ENCODE measurements at regions not wholly inside any gene's neighbourhood (a gene's known extent, or its start where the extent isn't known, plus 50 kb on each side); places are given as distances from the start of the nearest gene placed in this dataset.

- H3K27me3 Mint-ChIP-seq: no peaks in the 10 kb centered on the region
- peaks cover 0 to 4% of the 10 kb centered on the region in 2 donors for H3K9me3 Mint-ChIP-seq
- DNase-seq (no peak), ATAC-seq (no peak)
- H3K4me3 Mint-ChIP-seq: no peak overlapping the region
- H3K27ac Mint-ChIP-seq: no peak overlapping the region
- H3K4me1 Mint-ChIP-seq: no peaks in the 10 kb centered on the region
Observed at GRCh38 chr15:25541228-25541627, 102.4 kb upstream of the UBE3A start.

DNA sequence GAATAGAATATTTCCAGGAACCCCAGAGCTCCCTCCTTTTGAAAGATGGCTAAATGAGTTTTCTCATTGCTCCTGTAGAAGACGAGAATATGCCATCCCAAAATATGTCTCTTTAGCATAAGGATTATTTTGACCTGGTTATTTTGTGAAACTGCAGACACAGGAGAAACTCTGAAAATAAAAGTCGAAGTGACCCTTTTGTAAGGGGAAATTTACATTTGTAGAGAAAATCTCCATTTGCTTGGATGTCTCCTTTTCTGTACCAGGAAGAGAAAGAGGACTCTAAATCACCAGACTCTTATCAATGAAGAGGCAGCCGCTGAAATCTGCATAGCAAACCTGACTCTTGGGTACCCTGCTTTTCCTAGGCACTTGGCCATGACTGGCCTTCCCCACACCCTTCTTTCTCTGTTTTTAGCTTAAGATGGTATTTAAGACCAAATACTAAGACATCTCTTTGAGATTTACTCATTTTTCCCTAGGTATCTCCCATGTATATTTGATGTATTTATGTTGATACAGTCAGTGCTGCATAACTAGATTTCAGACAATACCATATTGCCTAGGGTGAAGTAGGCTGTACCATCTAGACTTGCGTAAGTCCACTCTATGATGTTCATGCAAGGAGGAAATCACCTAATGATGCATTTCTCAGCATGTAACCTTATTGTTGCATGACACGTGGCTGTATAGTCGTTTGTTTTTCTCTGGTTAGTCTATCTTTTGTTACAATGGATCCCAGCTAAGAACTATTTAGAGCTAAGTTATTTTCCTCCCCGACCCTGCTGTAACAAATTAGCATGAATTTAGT is 98.2 kb upstream of the UBE3A start:
- Mint-ChIP-seq H3K27ac (no peak overlapping the region), H3K4me3 (no peak overlapping the region), H3K4me1 (no peaks in the 10 kb centered on the region), H3K9me3 (peaks cover 0 to 4% of the 10 kb centered on the region in 2 donors), H3K27me3 (no peaks in the 10 kb centered on the region)
- DNase-seq: no peak
- no peak for ATAC-seq

DNA sequence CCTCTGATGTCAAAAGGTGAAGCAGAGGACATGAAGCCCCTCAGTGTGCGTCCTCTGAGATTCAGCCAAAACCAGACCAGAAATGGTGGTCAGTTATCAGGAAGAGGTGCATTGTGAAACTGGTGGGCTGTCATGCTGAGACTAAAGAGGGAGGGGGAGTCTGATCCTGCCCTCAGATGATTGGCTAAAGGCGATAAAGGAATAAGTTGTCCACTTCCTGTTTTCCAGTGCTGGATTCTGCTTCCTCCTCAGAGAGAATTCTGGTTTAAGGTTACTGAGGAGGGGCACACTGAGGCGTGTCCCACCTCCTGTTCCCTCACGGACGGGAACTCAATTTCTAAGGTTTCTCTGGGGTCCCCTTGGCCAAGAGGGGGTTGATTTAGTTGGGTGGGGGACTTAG is 97.0 kb upstream of the UBE3A start:
- DNase-seq (no peak), ATAC-seq (no peak)
- Mint-ChIP-seq H3K4me3 (no peak overlapping the region), H3K27ac (no peak overlapping the region), H3K9me3 (peaks cover 0 to 4% of the 10 kb centered on the region in 2 donors), H3K4me1 (no peaks in the 10 kb centered on the region), H3K27me3 (no peaks in the 10 kb centered on the region)

GRCh38 chr15:25534293-25534692 is 95.5 kb upstream of the UBE3A start:
- peaks cover 0 to under 1% of the 10 kb centered on the region in 2 donors for H3K9me3 Mint-ChIP-seq
- H3K27ac Mint-ChIP-seq: no peak overlapping the region
- no peak overlapping the region for H3K4me3 Mint-ChIP-seq
- no peaks in the 10 kb centered on the region for H3K27me3 Mint-ChIP-seq
- no peak for DNase-seq
- no peaks in the 10 kb centered on the region for H3K4me1 Mint-ChIP-seq
- ATAC-seq: no peak

DNA sequence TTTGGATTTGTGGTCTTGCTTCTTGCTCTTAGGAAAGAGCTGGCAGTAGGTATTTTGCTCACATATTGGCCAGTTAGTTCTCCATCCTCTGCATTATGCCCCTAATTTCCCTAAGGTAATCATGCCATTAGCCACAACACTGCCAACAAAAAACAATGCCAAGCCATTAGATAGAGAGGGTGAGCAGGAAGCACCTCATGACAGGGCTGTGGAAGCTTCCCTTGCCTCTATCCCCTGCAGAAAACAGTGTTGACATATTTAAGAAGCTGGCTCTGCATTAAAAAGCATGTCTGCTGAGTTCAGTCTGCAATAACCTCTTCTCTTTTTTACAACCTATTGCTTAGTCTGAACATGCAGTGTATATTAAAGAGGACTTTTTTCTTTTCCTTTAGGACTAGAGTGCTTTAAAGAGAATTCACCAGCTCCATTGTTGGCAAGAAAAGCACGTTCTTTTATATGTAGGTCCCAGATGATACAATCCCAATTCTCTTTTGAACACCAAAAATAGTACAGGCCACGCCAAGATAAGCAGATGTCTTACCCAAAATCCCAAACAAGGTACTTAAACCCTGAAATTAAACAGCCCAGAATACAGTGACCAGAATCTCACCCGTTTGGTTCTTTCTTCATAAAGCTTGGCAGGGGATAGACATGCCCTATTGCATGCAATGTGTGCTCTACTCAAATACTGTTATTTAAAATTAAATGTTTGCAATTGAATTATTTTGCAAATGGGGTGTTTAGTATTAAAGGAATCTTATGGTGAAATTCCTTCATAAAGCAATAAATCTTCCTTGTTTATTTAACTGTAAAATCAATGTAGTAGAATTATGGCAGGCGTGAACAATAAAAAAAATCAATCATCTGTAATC is 93.7 kb upstream of the UBE3A start:
- no peak overlapping the region for H3K27ac Mint-ChIP-seq
- no peaks in the 10 kb centered on the region for H3K27me3 Mint-ChIP-seq

GRCh38 chr15:25529774-25530173 is 91.0 kb upstream of the UBE3A start:
- no peaks in the 10 kb centered on the region for H3K4me1 Mint-ChIP-seq
- no peak overlapping the region for H3K4me3 Mint-ChIP-seq
- no peak overlapping the region for H3K27ac Mint-ChIP-seq
- no peaks in the 10 kb centered on the region for H3K27me3 Mint-ChIP-seq
- H3K9me3 Mint-ChIP-seq: peaks cover 8% of the 10 kb centered on the region in 2 donors
- DNase-seq (no peak), ATAC-seq (no peak)

More for the DNA sequence above, 93.7 kb upstream of the UBE3A start:
- ATAC-seq (no peak), DNase-seq (no peak)
- H3K9me3 Mint-ChIP-seq: peaks cover 5 to 7% of the 10 kb centered on the region in 2 donors
- no peaks in the 10 kb centered on the region for H3K4me1 Mint-ChIP-seq
- H3K4me3 Mint-ChIP-seq: no peak overlapping the region

- H3K4me3 Mint-ChIP-seq: no peak overlapping the region
- ATAC-seq (no peak), DNase-seq (no peak)
- peaks cover 17 to 18% of the 10 kb centered on the region in 2 donors for H3K9me3 Mint-ChIP-seq
- no peaks in the 10 kb centered on the region for H3K4me1 Mint-ChIP-seq
- no peak overlapping the region for H3K27ac Mint-ChIP-seq
- peaks cover under 1% of the 10 kb centered on the region for H3K27me3 Mint-ChIP-seq
Observed at GRCh38 chr15:25527118-25527517, 88.3 kb upstream of the UBE3A start.

- Mint-ChIP-seq H3K4me1 (no peaks in the 10 kb centered on the region), H3K4me3 (no peak overlapping the region), H3K27me3 (peaks cover 13% of the 10 kb centered on the region), H3K27ac (no peak overlapping the region), H3K9me3 (peaks cover 18 to 22% of the 10 kb centered on the region in 2 donors)
- no peak for ATAC-seq
- no peak for DNase-seq
Observed at GRCh38 chr15:25525741-25526140, 86.9 kb upstream of the UBE3A start.

DNA sequence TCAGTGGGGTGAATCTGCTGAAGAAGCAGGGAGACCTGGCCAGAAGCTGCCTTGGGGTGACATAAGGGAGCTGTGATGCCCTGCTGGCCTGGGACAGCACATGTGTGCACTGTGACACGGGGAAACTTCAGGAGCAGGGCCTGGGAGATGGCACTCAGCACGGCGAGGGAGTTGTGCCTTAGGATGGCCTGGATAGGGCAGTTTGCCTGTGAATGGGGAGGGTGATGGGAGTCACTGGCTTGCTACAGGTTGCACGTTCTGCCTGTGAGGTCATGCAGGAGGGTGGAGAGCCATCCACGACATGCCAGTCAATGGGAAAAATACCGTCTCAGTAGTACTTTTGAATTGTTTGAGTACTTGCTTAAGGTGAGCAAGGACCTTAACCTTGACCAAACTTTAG is 76.8 kb upstream of the UBE3A start:
- H3K9me3 Mint-ChIP-seq: no peaks in the 10 kb centered on the region
- ATAC-seq (no peak), DNase-seq (no peak)
- H3K27ac Mint-ChIP-seq: no peak overlapping the region
- no peak overlapping the region for H3K4me3 Mint-ChIP-seq
- no peaks in the 10 kb centered on the region for H3K27me3 Mint-ChIP-seq
- no peaks in the 10 kb centered on the region for H3K4me1 Mint-ChIP-seq

GRCh38 chr15:25514522-25514921 is 75.7 kb upstream of the UBE3A start:
- Mint-ChIP-seq H3K9me3 (no peaks in the 10 kb centered on the region), H3K27me3 (no peaks in the 10 kb centered on the region), H3K4me3 (no peak overlapping the region), H3K27ac (no peak overlapping the region), H3K4me1 (no peaks in the 10 kb centered on the region)
- ATAC-seq (no peak), DNase-seq (no peak)

- Mint-ChIP-seq H3K4me3 (no peak overlapping the region), H3K9me3 (no peaks in the 10 kb centered on the region), H3K27ac (no peak overlapping the region), H3K4me1 (no peaks in the 10 kb centered on the region), H3K27me3 (no peaks in the 10 kb centered on the region)
- DNase-seq: no peak
- ATAC-seq: no peak
Observed at GRCh38 chr15:25512957-25513356, 74.1 kb upstream of the UBE3A start.

DNA sequence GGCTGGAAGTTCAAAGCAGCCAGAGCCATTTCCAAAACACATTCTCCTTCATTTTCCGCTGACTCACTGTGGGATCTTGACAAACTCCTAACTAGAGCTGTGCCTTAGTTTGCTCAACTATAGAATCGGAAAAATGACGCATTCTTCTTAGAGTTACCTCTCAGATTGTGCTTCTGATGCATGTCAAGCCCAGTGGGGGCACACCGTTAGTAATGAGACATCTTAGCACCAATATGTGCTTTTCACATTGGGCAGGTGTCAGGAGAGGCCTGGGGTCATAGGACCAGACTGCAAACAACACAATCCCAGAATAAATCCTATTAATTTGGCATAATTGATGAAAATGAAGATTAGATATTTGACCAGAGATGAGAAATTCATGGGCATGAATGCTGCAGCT is 71.3 kb upstream of the UBE3A start:
- Mint-ChIP-seq H3K4me1 (no peaks in the 10 kb centered on the region), H3K27ac (no peak overlapping the region), H3K27me3 (peaks cover 9% of the 10 kb centered on the region), H3K9me3 (no peaks in the 10 kb centered on the region), H3K4me3 (no peak overlapping the region)
- DNase-seq: no peak
- no peak for ATAC-seq

DNA sequence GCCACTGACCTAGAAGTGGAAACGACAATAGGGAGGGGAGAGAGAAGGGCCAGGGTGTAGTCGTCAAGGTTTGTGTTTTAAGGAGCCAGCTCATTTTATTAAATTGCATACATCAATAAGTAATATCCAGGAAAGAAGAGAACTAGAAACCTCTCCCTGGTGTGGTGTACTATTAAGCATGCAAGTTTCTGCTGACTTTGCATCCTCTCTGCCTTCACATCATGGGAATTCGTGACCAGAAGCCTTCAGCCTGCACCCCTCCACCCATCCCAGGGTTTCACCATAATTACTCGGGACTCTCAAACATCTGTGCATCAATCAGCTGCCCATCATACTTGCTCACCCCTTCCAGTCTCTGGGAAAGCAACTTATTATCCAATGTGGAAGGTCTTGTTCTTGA is 70.9 kb upstream of the UBE3A start:
- H3K4me3 Mint-ChIP-seq: no peak overlapping the region
- no peaks in the 10 kb centered on the region for H3K4me1 Mint-ChIP-seq

DNA sequence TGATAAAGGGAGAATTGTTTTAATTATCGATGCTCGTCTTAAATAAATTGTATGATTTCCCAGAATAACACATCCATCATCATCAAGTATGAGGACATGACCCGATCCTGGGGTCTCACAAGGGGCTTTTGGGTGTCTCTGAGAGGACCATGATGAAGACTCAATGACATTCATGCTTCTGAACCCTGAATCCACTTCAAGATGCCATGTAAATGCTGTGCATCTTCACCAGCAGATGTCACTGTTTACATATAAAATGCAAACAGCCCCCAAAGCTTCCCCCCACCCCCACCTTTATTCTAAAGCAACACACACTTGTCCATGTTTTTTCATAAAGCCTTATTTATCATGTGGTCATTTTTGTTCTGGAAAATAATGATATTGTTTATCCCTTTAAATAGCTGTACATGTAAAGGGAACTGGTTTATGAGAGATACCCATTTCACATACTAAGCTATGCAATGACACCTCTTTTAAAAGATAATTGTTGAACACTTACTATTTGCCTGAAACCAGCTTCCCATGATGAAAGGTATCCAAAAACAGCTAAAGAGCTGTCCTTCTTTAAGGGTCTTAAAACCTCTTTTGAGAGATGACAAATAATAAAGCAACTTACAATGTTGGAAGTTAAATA is 69.7 kb upstream of the UBE3A start:
- DNase-seq (no peak), ATAC-seq (no peak)
- H3K27me3 Mint-ChIP-seq: peaks cover 9% of the 10 kb centered on the region
- no peak overlapping the region for H3K27ac Mint-ChIP-seq
- no peak overlapping the region for H3K4me3 Mint-ChIP-seq
- no peaks in the 10 kb centered on the region for H3K9me3 Mint-ChIP-seq
- H3K4me1 Mint-ChIP-seq: no peaks in the 10 kb centered on the region

More for the DNA sequence above, 70.9 kb upstream of the UBE3A start:
- H3K27me3 Mint-ChIP-seq: peaks cover 9% of the 10 kb centered on the region
- no peaks in the 10 kb centered on the region for H3K9me3 Mint-ChIP-seq
- no peak for DNase-seq
- H3K27ac Mint-ChIP-seq: no peak overlapping the region
- no peak for ATAC-seq

DNA sequence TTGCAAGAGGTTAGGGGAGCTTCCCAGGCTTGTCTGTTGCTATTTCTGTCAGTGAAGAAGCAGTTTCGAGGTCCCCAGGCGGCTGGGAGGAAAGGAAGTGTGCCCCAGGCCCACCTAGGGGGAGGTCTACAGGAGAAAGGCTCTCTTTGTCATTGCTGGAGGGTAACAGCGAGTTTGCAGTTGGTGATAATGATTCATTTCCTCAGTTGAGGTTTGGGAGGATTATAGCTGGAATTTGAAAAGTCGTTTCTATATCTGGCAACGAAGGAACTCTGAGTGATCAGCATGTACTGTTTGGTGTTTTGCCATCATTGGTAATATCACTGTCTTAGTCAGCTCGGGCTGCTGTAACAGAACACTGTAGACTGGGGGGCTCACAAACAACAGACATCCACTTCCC is 65.5 kb upstream of the UBE3A start:
- ATAC-seq (no peak), DNase-seq (no peak)
- H3K4me1 Mint-ChIP-seq: no peaks in the 10 kb centered on the region
- no peak overlapping the region for H3K27ac Mint-ChIP-seq
- H3K9me3 Mint-ChIP-seq: no peaks in the 10 kb centered on the region
- H3K4me3 Mint-ChIP-seq: no peak overlapping the region
- H3K27me3 Mint-ChIP-seq: peaks cover 17% of the 10 kb centered on the region

Data from stimulated activated naive CD8-positive, alpha-beta T cell treated with anti-CD3 and anti-CD28 coated beads, Interleukin-15, amount 100 ng/mL, for 72 hours (primary cell).